ENCODE measurements at regions not wholly inside any gene's neighbourhood (a gene's known extent, or its start where the extent isn't known, plus 50 kb on each side); places are given as distances from the start of the nearest gene placed in this dataset.

DNA sequence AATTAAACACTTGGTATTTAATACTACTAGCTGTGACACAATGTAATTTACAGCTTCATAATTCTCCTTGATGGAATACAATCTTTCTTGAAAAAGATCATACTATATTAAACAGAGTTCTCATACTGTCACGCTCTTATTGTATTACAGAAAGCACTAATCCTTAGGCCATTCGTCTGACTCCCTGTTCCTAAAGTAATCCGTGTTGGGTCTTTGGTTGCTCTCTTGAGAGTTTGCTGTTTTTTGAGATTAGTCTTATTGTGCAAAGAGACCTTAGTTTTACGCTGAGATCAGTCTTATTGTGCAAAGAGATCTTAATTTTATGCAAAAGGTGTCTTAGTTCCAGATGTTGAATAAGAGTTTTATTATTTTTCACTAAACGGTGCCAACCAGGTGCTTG lies 190.6 kb downstream of the ISL1 start:
- Mint-ChIP-seq H3K27ac (no peak overlapping the region), H3K36me3 (ENCODE audit: low read depth) (no peaks in the 10 kb centered on the region), H3K4me3 (no peak overlapping the region), H3K9me3 (peaks cover 15% of the 10 kb centered on the region), H3K27me3 (no peaks in the 10 kb centered on the region), H3K4me1 (ENCODE audit: low read depth) (no peaks in the 10 kb centered on the region)
- no peak for DNase-seq
- H3K27ac ChIP-seq (ENCODE audit: low read depth in 1 of 2, low read length in 2 of 2) = no peak overlapping the region
- TF ChIP-seq, protein P1, sequence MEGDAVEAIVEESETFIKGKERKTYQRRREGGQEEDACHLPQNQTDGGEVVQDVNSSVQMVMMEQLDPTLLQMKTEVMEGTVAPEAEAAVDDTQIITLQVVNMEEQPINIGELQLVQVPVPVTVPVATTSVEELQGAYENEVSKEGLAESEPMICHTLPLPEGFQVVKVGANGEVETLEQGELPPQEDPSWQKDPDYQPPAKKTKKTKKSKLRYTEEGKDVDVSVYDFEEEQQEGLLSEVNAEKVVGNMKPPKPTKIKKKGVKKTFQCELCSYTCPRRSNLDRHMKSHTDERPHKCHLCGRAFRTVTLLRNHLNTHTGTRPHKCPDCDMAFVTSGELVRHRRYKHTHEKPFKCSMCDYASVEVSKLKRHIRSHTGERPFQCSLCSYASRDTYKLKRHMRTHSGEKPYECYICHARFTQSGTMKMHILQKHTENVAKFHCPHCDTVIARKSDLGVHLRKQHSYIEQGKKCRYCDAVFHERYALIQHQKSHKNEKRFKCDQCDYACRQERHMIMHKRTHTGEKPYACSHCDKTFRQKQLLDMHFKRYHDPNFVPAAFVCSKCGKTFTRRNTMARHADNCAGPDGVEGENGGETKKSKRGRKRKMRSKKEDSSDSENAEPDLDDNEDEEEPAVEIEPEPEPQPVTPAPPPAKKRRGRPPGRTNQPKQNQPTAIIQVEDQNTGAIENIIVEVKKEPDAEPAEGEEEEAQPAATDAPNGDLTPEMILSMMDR (IDR thresholded peaks at IDR 0.05) = no peak
- H3K4me1 ChIP-seq (ENCODE audit: insufficient read depth, low read length) = no peaks in the 10 kb centered on the region
- ATAC-seq (ENCODE audit: poor library complexity) = no peak
- ChIA-PET POLR2A (no interaction called here), CTCF (no interaction called here)
- no peaks in the 10 kb centered on the region for H3K36me3 ChIP-seq (ENCODE audit: insufficient read depth, low read length)
- no peaks in the 10 kb centered on the region for H3K27me3 ChIP-seq (ENCODE audit: control insufficient read depth in 1 of 2, insufficient read depth in 2 of 2, low read length in 2 of 2)
- no peak overlapping the region for H3K4me3 ChIP-seq (ENCODE audit: low read length)
- H3K9me3 ChIP-seq (ENCODE audit: control insufficient read depth in 1 of 2, insufficient read depth in 1 of 2, low read length in 2 of 2) = peaks cover 0 to 5% of the 10 kb centered on the region in 2 experiments
- intact Hi-C loops (cut with DNase I, micrococcal nuclease) = no loop called here

DNA sequence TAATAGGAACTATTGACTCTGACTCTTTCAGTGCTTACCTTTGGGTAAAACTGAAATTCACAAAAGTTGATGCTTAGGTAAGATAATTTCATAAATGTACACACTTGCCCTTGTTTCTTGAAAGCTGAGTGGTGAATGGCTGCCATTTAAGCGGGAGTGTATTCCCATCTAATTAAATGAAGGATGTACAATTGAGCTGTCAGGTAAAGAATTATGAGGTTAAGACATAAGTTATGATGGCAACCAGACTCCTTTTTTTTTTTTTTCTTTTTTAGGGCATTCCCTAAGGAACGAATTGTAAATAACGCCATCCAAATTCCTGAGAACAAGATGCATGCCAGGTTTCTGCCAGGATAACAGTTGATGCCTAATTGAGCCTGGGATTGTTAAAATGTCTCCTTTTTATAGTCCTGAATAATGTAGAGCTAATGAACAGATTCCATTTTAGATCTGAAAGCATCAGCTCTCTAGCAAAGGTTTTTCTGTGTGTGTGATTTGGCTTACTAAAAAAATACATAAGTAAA lies 199.7 kb downstream of the ISL1 start:
- Histone ChIP-seq H3K4me3 (ENCODE audit: low read length) (no peak overlapping the region), H3K27ac (ENCODE audit: low read depth in 1 of 2, low read length in 2 of 2) (no peak overlapping the region), H3K36me3 (ENCODE audit: insufficient read depth, low read length) (no peaks in the 10 kb centered on the region), H3K27me3 (ENCODE audit: control insufficient read depth in 1 of 2, insufficient read depth in 2 of 2, low read length in 2 of 2) (no peaks in the 10 kb centered on the region), H3K9me3 (ENCODE audit: control insufficient read depth in 1 of 2, insufficient read depth in 1 of 2, low read length in 2 of 2) (no peaks in the 10 kb centered on the region), H3K4me1 (ENCODE audit: insufficient read depth, low read length) (no peaks in the 10 kb centered on the region)
- TF ChIP-seq, protein P1 (IDR thresholded peaks at IDR 0.05) = no peak
- peaks cover 2% of the 10 kb centered on the region for H3K9me3 Mint-ChIP-seq
- no peak overlapping the region for H3K27ac Mint-ChIP-seq
- no peaks in the 10 kb centered on the region for H3K4me1 Mint-ChIP-seq (ENCODE audit: low read depth)
- no peak overlapping the region for H3K4me3 Mint-ChIP-seq
- ChIA-PET CTCF (no interaction called here), POLR2A (no interaction called here)
- no peaks in the 10 kb centered on the region for H3K27me3 Mint-ChIP-seq
- intact Hi-C loops (cut with DNase I, micrococcal nuclease) = no loop called here
- ATAC-seq (ENCODE audit: poor library complexity) (no peak), DNase-seq (no peak)
- no peaks in the 10 kb centered on the region for H3K36me3 Mint-ChIP-seq (ENCODE audit: low read depth)

DNA sequence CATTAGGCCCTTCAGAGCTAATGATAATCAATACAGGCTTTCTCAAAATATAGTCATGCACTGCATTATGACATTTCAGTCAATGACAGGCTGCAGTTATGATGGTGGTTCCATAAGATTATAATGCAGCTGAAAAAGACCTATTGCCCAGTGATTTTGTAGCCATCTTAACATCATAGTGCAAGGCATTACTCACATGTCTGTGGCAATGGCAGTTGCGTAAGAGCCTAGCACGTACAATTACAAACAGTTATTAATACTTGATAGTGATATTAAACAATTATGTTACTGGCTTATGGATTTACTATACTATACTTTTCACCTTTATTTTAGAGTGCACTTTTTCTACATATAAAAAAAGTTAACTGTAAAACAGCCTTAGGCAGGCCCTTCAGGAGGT lies 214.8 kb downstream of the ISL1 start:
- H3K27ac ChIP-seq (ENCODE audit: low read depth in 1 of 2, low read length in 2 of 2) = no peak overlapping the region
- DNase-seq = no peak
- POLR2A ChIA-PET = no interaction called here
- H3K36me3 Mint-ChIP-seq (ENCODE audit: low read depth) = no peaks in the 10 kb centered on the region
- H3K4me1 ChIP-seq (ENCODE audit: insufficient read depth, low read length) = no peaks in the 10 kb centered on the region
- peaks cover 9% of the 10 kb centered on the region for H3K9me3 Mint-ChIP-seq
- no peaks in the 10 kb centered on the region for H3K4me1 Mint-ChIP-seq (ENCODE audit: low read depth)
- no peaks in the 10 kb centered on the region for H3K27me3 Mint-ChIP-seq
- no peak overlapping the region for H3K27ac Mint-ChIP-seq
- H3K9me3 ChIP-seq (ENCODE audit: control insufficient read depth in 1 of 2, insufficient read depth in 1 of 2, low read length in 2 of 2) = peaks cover 4 to 9% of the 10 kb centered on the region in 2 experiments
- no peak for ATAC-seq (ENCODE audit: poor library complexity)
- TF ChIP-seq, protein P1 (IDR thresholded peaks at IDR 0.05) = no peak
- H3K27me3 ChIP-seq (ENCODE audit: control insufficient read depth in 1 of 2, insufficient read depth in 2 of 2, low read length in 2 of 2) = no peaks in the 10 kb centered on the region
- H3K4me3 Mint-ChIP-seq = no peak overlapping the region
- no peaks in the 10 kb centered on the region for H3K36me3 ChIP-seq (ENCODE audit: insufficient read depth, low read length)
- no peak overlapping the region for H3K4me3 ChIP-seq (ENCODE audit: low read length)
- CTCF ChIA-PET = no interaction called here
- intact Hi-C loops (cut with DNase I, micrococcal nuclease) = no loop called here
